ENCODE measurements at regions not wholly inside any gene's neighbourhood (a gene's known extent, or its start where the extent isn't known, plus 50 kb on each side); places are given as distances from the start of the nearest gene placed in this dataset.

DNA sequence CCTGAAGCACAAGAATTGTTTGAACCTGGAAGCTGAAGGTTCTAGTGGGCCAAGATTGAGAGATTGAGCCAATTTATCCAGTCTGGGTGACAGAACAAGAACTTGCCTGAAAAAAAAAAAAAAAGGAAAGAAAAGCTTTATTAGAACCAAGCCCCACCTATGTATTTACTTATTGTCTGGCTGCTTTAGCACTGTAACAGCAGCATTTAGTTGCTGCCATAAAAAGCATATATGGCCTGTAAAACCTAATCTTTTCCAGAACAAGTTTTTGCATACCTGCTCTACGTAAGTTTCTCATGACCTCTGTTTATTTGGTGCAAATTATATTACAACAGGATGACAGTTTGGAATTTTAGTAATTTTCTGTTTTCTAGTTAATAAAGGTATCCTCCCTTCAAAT lies 1565.6 kb upstream of the LRRTM1 start:
- H3K27ac Mint-ChIP-seq: no peak overlapping the region
- no peak overlapping the region for H3K4me3 Mint-ChIP-seq
- H3K27me3 Mint-ChIP-seq: no peaks in the 10 kb centered on the region
- WGBS (ENCODE audit: insufficient coverage): no CpG with 5 or more reads among the region's 1 CpG
- no peaks in the 10 kb centered on the region for H3K36me3 Mint-ChIP-seq
- Histone ChIP-seq H3K27ac (ENCODE audit: low read length) (no peak overlapping the region), H3K4me3 (ENCODE audit: control insufficient read depth in 1 of 2, extremely low read depth in 1 of 2, low read length in 1 of 2) (no peak overlapping the region), H3K9me3 (peaks cover 6% of the 10 kb centered on the region), H3K4me1 (ENCODE audit: control insufficient read depth in 1 of 2, extremely low read depth in 1 of 2, insufficient read depth in 2 of 2, low read length in 2 of 2) (no peaks in the 10 kb centered on the region), H3K27me3 (replicated peaks in 1 of 2; ENCODE audit: control insufficient read depth in 2 of 2, extremely low read depth in 1 of 2, insufficient read depth in 2 of 2, low read length in 1 of 2) (no peaks in the 10 kb centered on the region), H3K36me3 (ENCODE audit: control insufficient read depth in 2 of 2, extremely low read depth in 1 of 2, insufficient read depth in 1 of 2, low read length in 1 of 2) (no peaks in the 10 kb centered on the region)
- ChIA-PET POLR2A (interaction anchor here in 1 of 2 donors (0.9 kb wide), 1 partner anchor 10 kb away, joined by 12 read pairs; no protein-coding TSS in a partner anchor), CTCF (interaction anchor here in 1 of 2 donors (0.6 kb wide), 1 partner anchor 152 kb away, joined by 5 read pairs; no protein-coding TSS in a partner anchor)
- peaks cover 9 to 41% (median 16%) of the 10 kb centered on the region in 3 donors for H3K9me3 Mint-ChIP-seq
- H3K4me1 Mint-ChIP-seq: no peaks in the 10 kb centered on the region
- DNase-seq (no peak), ATAC-seq (replicated peaks in 1 of 4) (no peak)

DNA sequence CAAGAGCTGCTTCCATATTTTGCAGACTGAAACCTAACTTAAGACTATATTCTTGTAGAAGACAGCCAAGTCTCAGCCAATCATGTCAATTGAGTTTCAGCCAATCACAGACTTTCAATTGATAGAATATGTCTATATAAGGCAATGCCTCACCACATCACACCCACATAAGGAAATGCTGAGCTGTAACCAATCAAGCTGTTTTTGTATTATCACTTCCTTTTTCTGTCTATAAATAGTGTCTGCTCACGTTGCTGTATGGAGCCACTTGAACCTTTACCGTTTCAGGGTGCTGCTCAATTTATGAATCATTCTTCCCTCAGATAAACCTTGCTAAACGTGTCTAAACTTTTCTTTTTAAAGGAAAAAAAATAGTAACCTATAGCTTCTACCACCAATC lies 1554.4 kb upstream of the LRRTM1 start:
- ChIA-PET CTCF (interaction anchor here in 1 of 2 donors (0.5 to 0.6 kb wide), 2 partner anchors 154 to 918 kb away, joined by 3 to 4 read pairs; no protein-coding TSS in a partner anchor), POLR2A (no interaction called here)
- no peak overlapping the region for H3K27ac ChIP-seq (ENCODE audit: low read length)
- 31% methylated on average over 2 of the region's 3 CpGs for WGBS (ENCODE audit: insufficient coverage)
- H3K4me3 ChIP-seq (ENCODE audit: control insufficient read depth in 1 of 2, extremely low read depth in 1 of 2, low read length in 1 of 2): no peak overlapping the region
- Mint-ChIP-seq H3K9me3 (peaks cover 12 to 17% (median 14%) of the 10 kb centered on the region in 3 donors), H3K4me3 (no peak overlapping the region), H3K27ac (no peak overlapping the region), H3K36me3 (no peaks in the 10 kb centered on the region), H3K4me1 (no peaks in the 10 kb centered on the region), H3K27me3 (no peaks in the 10 kb centered on the region)
- H3K4me1 ChIP-seq (ENCODE audit: control insufficient read depth in 1 of 2, extremely low read depth in 1 of 2, insufficient read depth in 2 of 2, low read length in 2 of 2): no peaks in the 10 kb centered on the region
- peaks cover 7% of the 10 kb centered on the region for H3K9me3 ChIP-seq
- no peak for ATAC-seq (replicated peaks in 1 of 4)
- DNase-seq: no peak
- no peaks in the 10 kb centered on the region for H3K36me3 ChIP-seq (ENCODE audit: control insufficient read depth in 2 of 2, extremely low read depth in 1 of 2, insufficient read depth in 1 of 2, low read length in 1 of 2)
- H3K27me3 ChIP-seq (replicated peaks in 1 of 2; ENCODE audit: control insufficient read depth in 2 of 2, extremely low read depth in 1 of 2, insufficient read depth in 2 of 2, low read length in 1 of 2): no peaks in the 10 kb centered on the region

DNA sequence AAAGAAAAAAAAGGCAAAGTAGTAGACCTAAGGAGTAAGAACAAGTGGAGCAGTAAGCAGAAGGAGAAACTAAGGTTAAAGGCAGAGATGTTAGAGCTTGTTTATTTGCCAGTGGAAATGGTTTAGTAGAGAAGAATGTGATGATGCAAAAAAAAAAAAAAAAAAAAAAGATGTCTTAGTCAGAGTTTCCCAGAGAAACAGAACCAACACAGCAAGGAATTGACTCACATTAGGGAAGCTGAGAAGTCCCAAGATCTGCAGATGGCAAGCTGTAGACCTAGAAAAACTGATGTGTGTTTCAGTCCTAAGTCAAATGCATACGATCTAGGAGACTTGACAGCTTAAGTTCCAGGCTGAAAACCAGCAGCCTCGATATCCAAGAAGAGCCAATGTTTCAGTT lies 1548.8 kb upstream of the LRRTM1 start:
- CTCF ChIA-PET: no interaction called here
- Mint-ChIP-seq H3K4me1 (no peaks in the 10 kb centered on the region), H3K36me3 (no peaks in the 10 kb centered on the region)

DNA sequence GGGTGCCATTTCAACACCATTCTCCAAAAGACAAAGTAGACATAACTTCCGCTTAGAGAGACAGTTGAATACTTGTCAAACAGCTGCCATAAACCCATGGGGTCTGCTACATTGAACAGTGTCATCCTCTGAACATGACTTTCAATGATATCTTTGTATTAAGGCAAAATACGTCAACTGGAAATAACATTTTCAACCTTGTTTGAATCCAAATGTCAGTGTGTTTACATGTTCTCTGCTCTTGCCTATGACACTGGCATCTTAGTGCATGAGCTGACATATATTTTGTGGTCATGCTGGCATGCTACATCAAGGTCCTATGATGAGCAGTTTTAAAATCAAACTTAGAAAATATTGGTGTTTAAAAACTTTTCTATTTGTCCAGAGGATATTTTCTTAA lies 1548.1 kb upstream of the LRRTM1 start:
- H3K27me3 Mint-ChIP-seq: no peaks in the 10 kb centered on the region
- no peaks in the 10 kb centered on the region for H3K4me1 ChIP-seq (ENCODE audit: control insufficient read depth in 1 of 2, extremely low read depth in 1 of 2, insufficient read depth in 2 of 2, low read length in 2 of 2)
- WGBS (ENCODE audit: insufficient coverage): 80% methylated on average over 1 of the region's 2 CpGs
- ATAC-seq (replicated peaks in 1 of 4): no peak
- ChIA-PET CTCF (interaction anchor here in 1 of 2 donors (0.6 kb wide), 1 partner anchor 140 kb away, joined by 3 read pairs; no protein-coding TSS in a partner anchor), POLR2A (no interaction called here)
- no peaks in the 10 kb centered on the region for H3K27me3 ChIP-seq (replicated peaks in 1 of 2; ENCODE audit: control insufficient read depth in 2 of 2, extremely low read depth in 1 of 2, insufficient read depth in 2 of 2, low read length in 1 of 2)
- no peak overlapping the region for H3K27ac ChIP-seq (ENCODE audit: low read length)
- no peaks in the 10 kb centered on the region for H3K36me3 ChIP-seq (ENCODE audit: control insufficient read depth in 2 of 2, extremely low read depth in 1 of 2, insufficient read depth in 1 of 2, low read length in 1 of 2)
- no peak overlapping the region for H3K27ac Mint-ChIP-seq
- peaks cover 4% of the 10 kb centered on the region for H3K9me3 ChIP-seq
- H3K9me3 Mint-ChIP-seq: peaks cover 5 to 13% (median 8%) of the 10 kb centered on the region in 3 donors
- H3K4me3 Mint-ChIP-seq: no peak overlapping the region
- no peak for DNase-seq
- H3K4me3 ChIP-seq (ENCODE audit: control insufficient read depth in 1 of 2, extremely low read depth in 1 of 2, low read length in 1 of 2): no peak overlapping the region
- H3K36me3 Mint-ChIP-seq: no peaks in the 10 kb centered on the region
- no peaks in the 10 kb centered on the region for H3K4me1 Mint-ChIP-seq

More for the DNA sequence above, 1548.8 kb upstream of the LRRTM1 start:
- ATAC-seq (replicated peaks in 1 of 4) (no peak), DNase-seq (no peak)
- WGBS (ENCODE audit: insufficient coverage): 79% methylated on average over 2 of the region's 2 CpGs
- no peaks in the 10 kb centered on the region for H3K36me3 ChIP-seq (ENCODE audit: control insufficient read depth in 2 of 2, extremely low read depth in 1 of 2, insufficient read depth in 1 of 2, low read length in 1 of 2)
- no peaks in the 10 kb centered on the region for H3K27me3 ChIP-seq (replicated peaks in 1 of 2; ENCODE audit: control insufficient read depth in 2 of 2, extremely low read depth in 1 of 2, insufficient read depth in 2 of 2, low read length in 1 of 2)
- no peak overlapping the region for H3K27ac Mint-ChIP-seq
- peaks cover 3 to 11% (median 6%) of the 10 kb centered on the region in 3 donors for H3K9me3 Mint-ChIP-seq
- POLR2A ChIA-PET: no interaction called here
- no peak overlapping the region for H3K4me3 Mint-ChIP-seq
- H3K4me3 ChIP-seq (ENCODE audit: control insufficient read depth in 1 of 2, extremely low read depth in 1 of 2, low read length in 1 of 2): no peak overlapping the region
- H3K27me3 Mint-ChIP-seq: no peaks in the 10 kb centered on the region
- peaks cover 4% of the 10 kb centered on the region for H3K9me3 ChIP-seq
- no peak overlapping the region for H3K27ac ChIP-seq (ENCODE audit: low read length)
- H3K4me1 ChIP-seq (ENCODE audit: control insufficient read depth in 1 of 2, extremely low read depth in 1 of 2, insufficient read depth in 2 of 2, low read length in 2 of 2): no peaks in the 10 kb centered on the region

DNA sequence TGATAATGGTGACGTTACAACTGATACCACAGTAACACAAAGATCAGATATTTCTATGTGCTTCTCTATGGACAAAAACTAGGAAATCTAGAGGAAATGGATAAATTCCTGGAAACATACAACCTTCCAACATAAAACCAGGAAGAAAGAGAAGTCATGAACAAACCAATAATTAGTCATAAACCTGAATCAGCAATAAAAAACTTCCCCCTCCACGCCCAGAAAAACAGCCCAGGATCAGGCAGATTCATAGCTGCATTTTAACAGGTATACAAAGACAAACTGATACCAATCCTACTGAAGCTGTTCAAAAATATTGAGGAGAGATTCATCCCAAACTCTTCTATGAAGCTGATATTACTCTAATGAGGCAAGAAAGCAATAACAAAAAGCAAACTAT lies 1535.2 kb upstream of the LRRTM1 start:
- Histone ChIP-seq H3K4me3 (ENCODE audit: control insufficient read depth in 1 of 2, extremely low read depth in 1 of 2, low read length in 1 of 2) (no peak overlapping the region), H3K36me3 (ENCODE audit: control insufficient read depth in 2 of 2, extremely low read depth in 1 of 2, insufficient read depth in 1 of 2, low read length in 1 of 2) (no peaks in the 10 kb centered on the region), H3K4me1 (ENCODE audit: control insufficient read depth in 1 of 2, extremely low read depth in 1 of 2, insufficient read depth in 2 of 2, low read length in 2 of 2) (no peaks in the 10 kb centered on the region), H3K27me3 (replicated peaks in 1 of 2; ENCODE audit: control insufficient read depth in 2 of 2, extremely low read depth in 1 of 2, insufficient read depth in 2 of 2, low read length in 1 of 2) (no peaks in the 10 kb centered on the region), H3K27ac (ENCODE audit: low read length) (no peak overlapping the region), H3K9me3 (no peaks in the 10 kb centered on the region)
- Mint-ChIP-seq H3K27ac (no peak overlapping the region), H3K4me1 (no peaks in the 10 kb centered on the region), H3K36me3 (no peaks in the 10 kb centered on the region), H3K9me3 (peaks cover 13 to 16% (median 14%) of the 10 kb centered on the region in 3 donors), H3K27me3 (no peaks in the 10 kb centered on the region), H3K4me3 (no peak overlapping the region)
- CTCF ChIA-PET: no interaction called here
- POLR2A ChIA-PET: no interaction called here
- no CpG with 5 or more reads among the region's 2 CpGs for WGBS (ENCODE audit: insufficient coverage)
- ATAC-seq (replicated peaks in 1 of 4): no peak
- DNase-seq: no peak

DNA sequence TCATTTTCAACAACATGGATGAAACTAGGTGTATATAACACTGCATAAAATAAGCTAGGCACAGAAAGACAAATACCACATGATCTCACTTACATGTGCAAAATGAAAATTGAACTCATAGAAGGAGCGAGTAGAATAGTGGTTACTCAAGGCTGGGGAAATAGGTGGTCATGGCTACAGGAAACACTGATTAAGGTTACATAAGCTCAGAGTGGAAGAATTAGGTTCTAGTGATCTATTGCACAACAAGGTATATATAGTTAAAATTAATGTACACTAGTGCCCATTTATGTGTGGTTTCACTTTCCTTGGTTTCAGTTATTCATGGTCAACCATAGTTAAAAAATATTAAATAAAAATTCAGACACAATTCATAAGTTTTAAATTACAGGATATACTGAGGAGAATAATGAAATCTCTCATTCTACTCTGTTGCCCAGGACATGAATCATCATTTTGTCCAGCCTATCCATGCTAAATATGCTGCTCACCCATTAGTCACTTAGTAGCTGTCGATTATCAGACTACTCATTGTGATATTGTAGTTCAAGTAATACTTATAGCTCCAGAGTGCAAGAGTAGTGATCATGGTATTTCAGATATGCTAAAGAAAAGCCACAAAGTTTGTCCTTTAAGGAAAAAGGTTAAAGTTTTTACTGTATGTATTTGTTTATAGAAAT lies 1530.9 kb upstream of the LRRTM1 start:
- Mint-ChIP-seq H3K27ac (no peak overlapping the region), H3K9me3 (peaks cover 8 to 19% (median 14%) of the 10 kb centered on the region in 3 donors), H3K36me3 (no peaks in the 10 kb centered on the region), H3K4me1 (no peaks in the 10 kb centered on the region), H3K4me3 (no peak overlapping the region), H3K27me3 (no peaks in the 10 kb centered on the region)
- Histone ChIP-seq H3K9me3 (no peaks in the 10 kb centered on the region), H3K27ac (ENCODE audit: low read length) (no peak overlapping the region), H3K27me3 (replicated peaks in 1 of 2; ENCODE audit: control insufficient read depth in 2 of 2, extremely low read depth in 1 of 2, insufficient read depth in 2 of 2, low read length in 1 of 2) (no peaks in the 10 kb centered on the region), H3K36me3 (ENCODE audit: control insufficient read depth in 2 of 2, extremely low read depth in 1 of 2, insufficient read depth in 1 of 2, low read length in 1 of 2) (no peaks in the 10 kb centered on the region), H3K4me1 (ENCODE audit: control insufficient read depth in 1 of 2, extremely low read depth in 1 of 2, insufficient read depth in 2 of 2, low read length in 2 of 2) (no peaks in the 10 kb centered on the region), H3K4me3 (ENCODE audit: control insufficient read depth in 1 of 2, extremely low read depth in 1 of 2, low read length in 1 of 2) (no peak overlapping the region)
- WGBS (ENCODE audit: insufficient coverage): no CpG with 5 or more reads among the region's 2 CpGs
- CTCF ChIA-PET: no interaction called here
- no peak for DNase-seq
- POLR2A ChIA-PET: no interaction called here
- ATAC-seq (replicated peaks in 1 of 4): no peak
